HUES48 (cell line): ENCODE measurements at regions not wholly inside any gene's neighbourhood (a gene's known extent, or its start where the extent isn't known, plus 50 kb on each side); places are given as distances from the start of the nearest gene placed in this dataset.

Experiments
- H3K27ac ChIP-seq: one replicate; pipeline ENCODE4 v1.7.0; 2013; ENCODE audit warnings: low read depth, low read length, inconsistent platforms
- H3K27me3 ChIP-seq: 2 replicates; pipeline ENCODE4 v1.6.1; 2013; ENCODE audit warnings: mild to moderate bottlenecking, low read length; ENCODE audit not compliant: control insufficient read depth, insufficient read depth
- H3K36me3 ChIP-seq: 2 replicates; pipeline ENCODE4 v1.6.1; 2013; ENCODE audit warnings: low read length; ENCODE audit not compliant: control insufficient read depth, insufficient read depth
- H3K4me1 ChIP-seq: 2 replicates; pipeline ENCODE4 v1.6.1; 2013; ENCODE audit warnings: mild to moderate bottlenecking, low read length; ENCODE audit not compliant: control insufficient read depth, insufficient read depth
- H3K4me3 ChIP-seq: 2 replicates; pipeline ENCODE4 v1.5.1; 2013; ENCODE audit warnings: mild to moderate bottlenecking, low read depth, low read length
- H3K9ac ChIP-seq: 2 replicates; pipeline ENCODE4 v1.6.1; 2013; ENCODE audit warnings: mild to moderate bottlenecking, low read depth, low read length, moderate library complexity
- H3K9me3 ChIP-seq: 2 replicates; pipeline ENCODE4 v1.6.1; 2013; ENCODE audit warnings: low read length; ENCODE audit not compliant: control insufficient read depth, insufficient read depth

GRCh38 chr11:121722431-121723245, 269.9 kb upstream of the SORL1-AS1 start:
- Histone ChIP-seq H3K4me3 (peak overlapping the region; percentile 69), H3K36me3 (no peaks in the 10 kb centered on the region), H3K9ac (peak overlapping the region; percentile 50), H3K27ac (peak overlapping the region; percentile 65), H3K9me3 (no peaks in the 10 kb centered on the region), H3K4me1 (peaks cover 5% of the 10 kb centered on the region; the same call in 1 of the 2 replicates), H3K27me3 (peaks cover 22% of the 10 kb centered on the region)

- Histone ChIP-seq H3K36me3 (no peaks in the 10 kb centered on the region), H3K27me3 (peaks cover 22% of the 10 kb centered on the region), H3K9me3 (no peaks in the 10 kb centered on the region), H3K4me1 (peaks cover 5% of the 10 kb centered on the region; the same call in 1 of the 2 replicates), H3K9ac (peak overlapping the region; percentile 44; the same call in 1 of the 2 replicates), H3K4me3 (peak overlapping the region; percentile 69), H3K27ac (no peak overlapping the region)
These were observed 269.2 kb upstream of the SORL1-AS1 start for GRCh38 chr11:121721961-121722360.

- H3K27me3 ChIP-seq = peaks cover 22% of the 10 kb centered on the region
- no peak overlapping the region for H3K4me3 ChIP-seq
- no peaks in the 10 kb centered on the region for H3K36me3 ChIP-seq
- H3K9ac ChIP-seq = no peak overlapping the region
- peaks cover 5% of the 10 kb centered on the region; the same call in 1 of the 2 replicates for H3K4me1 ChIP-seq
- H3K27ac ChIP-seq = no peak overlapping the region
- no peaks in the 10 kb centered on the region for H3K9me3 ChIP-seq
These were observed 268.7 kb upstream of the SORL1-AS1 start for GRCh38 chr11:121721448-121721847.

DNA sequence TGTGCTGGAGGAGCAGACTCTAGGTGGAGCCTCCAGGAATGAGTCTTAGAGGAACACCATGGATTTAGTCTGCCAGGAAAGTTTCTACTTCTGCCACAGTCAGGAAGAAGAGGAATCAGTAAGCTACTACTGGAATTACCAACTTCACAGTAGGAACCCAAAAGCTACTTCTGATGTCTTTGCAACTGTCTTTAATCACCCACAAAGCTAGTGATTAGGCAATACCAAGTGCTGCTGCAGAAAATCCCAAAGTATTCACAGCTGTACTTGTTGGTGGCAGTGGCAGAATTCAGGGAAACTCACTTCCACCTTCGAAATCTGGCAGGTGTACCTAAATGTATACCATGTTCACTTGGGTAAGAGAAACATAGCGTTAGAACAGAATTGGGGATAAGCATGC, 264.5 kb upstream of the SORL1-AS1 start:
- Histone ChIP-seq H3K9me3 (no peaks in the 10 kb centered on the region), H3K9ac (no peak overlapping the region), H3K36me3 (no peaks in the 10 kb centered on the region), H3K27ac (no peak overlapping the region), H3K4me3 (no peak overlapping the region), H3K27me3 (peaks cover 3% of the 10 kb centered on the region; the same call in 1 of the 2 replicates), H3K4me1 (0 out of 2 replicates have a peak, but pooled peaks cover 3% of the 10 kb centered on the region)

GRCh38 chr11:121716060-121716459, 263.3 kb upstream of the SORL1-AS1 start:
- H3K9ac ChIP-seq = no peak overlapping the region
- no peaks in the 10 kb centered on the region for H3K36me3 ChIP-seq
- H3K27me3 ChIP-seq = no peaks in the 10 kb centered on the region
- H3K9me3 ChIP-seq = no peaks in the 10 kb centered on the region
- 0 out of 2 replicates have a peak, but pooled peaks cover 3% of the 10 kb centered on the region for H3K4me1 ChIP-seq
- no peak overlapping the region for H3K27ac ChIP-seq
- no peak overlapping the region for H3K4me3 ChIP-seq

- H3K4me1 ChIP-seq = 0 out of 2 replicates have a peak, but pooled peaks cover 3% of the 10 kb centered on the region
- no peak overlapping the region for H3K27ac ChIP-seq
- no peak overlapping the region for H3K9ac ChIP-seq
- no peak overlapping the region for H3K4me3 ChIP-seq
- no peaks in the 10 kb centered on the region for H3K27me3 ChIP-seq
- no peaks in the 10 kb centered on the region for H3K36me3 ChIP-seq
- H3K9me3 ChIP-seq = no peaks in the 10 kb centered on the region
These were observed 262.6 kb upstream of the SORL1-AS1 start for GRCh38 chr11:121715405-121715804.

DNA sequence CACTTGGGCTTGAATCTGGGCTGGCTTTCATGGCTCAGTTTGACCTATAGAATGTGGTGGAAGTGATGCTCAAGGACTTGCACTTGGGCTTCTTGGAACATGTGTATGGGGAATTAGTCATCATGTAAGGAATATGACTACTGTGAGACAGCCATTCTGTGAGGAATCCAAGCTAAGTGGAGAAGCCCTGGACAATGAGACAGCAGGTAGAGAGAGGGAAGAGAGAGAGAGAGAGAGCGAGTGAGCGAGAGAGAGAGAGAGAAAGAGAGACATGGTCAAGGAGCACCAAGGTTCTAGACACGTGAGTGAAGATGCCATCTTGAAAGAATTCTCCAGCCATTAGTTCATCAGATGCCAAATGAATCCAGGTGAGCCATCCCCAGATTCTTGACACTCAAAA, 261.6 kb upstream of the SORL1-AS1 start:
- no peak overlapping the region for H3K4me3 ChIP-seq
- H3K9ac ChIP-seq = no peak overlapping the region
- H3K36me3 ChIP-seq = no peaks in the 10 kb centered on the region
- H3K27ac ChIP-seq = no peak overlapping the region
- H3K4me1 ChIP-seq = 0 out of 2 replicates have a peak, but pooled peaks cover 3% of the 10 kb centered on the region
- no peaks in the 10 kb centered on the region for H3K9me3 ChIP-seq
- H3K27me3 ChIP-seq = no peaks in the 10 kb centered on the region

GRCh38 chr11:121711939-121712338, 259.2 kb upstream of the SORL1-AS1 start:
- H3K4me1 ChIP-seq = peaks cover 11% of the 10 kb centered on the region; the same call in 1 of the 2 replicates

DNA sequence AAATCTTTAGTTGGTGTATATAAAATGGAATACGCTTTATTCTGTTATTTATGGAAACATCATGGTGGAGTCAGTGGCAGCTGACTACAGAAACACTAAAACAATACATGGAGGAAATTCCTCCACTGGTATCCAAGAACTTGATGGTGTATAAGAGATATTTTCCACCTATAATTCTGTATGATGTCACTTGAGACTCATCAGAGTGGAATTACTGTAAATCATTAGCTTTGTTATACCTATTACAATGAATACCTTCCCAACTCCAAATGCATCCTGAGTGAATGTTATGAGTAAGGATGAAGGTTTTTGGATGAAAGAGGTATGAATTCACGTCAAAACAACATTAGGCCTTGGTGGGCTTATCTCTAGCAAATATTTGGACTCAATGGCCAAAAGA, 258.5 kb upstream of the SORL1-AS1 start:
- Histone ChIP-seq H3K9me3 (no peaks in the 10 kb centered on the region), H3K27ac (no peak overlapping the region), H3K9ac (no peak overlapping the region), H3K36me3 (no peaks in the 10 kb centered on the region), H3K4me3 (no peak overlapping the region), H3K4me1 (peaks cover 11% of the 10 kb centered on the region; the same call in 1 of the 2 replicates), H3K27me3 (no peaks in the 10 kb centered on the region)

More at GRCh38 chr11:121711939-121712338, 259.2 kb upstream of the SORL1-AS1 start:
- Histone ChIP-seq H3K4me3 (no peak overlapping the region), H3K36me3 (no peaks in the 10 kb centered on the region), H3K27ac (no peak overlapping the region), H3K9me3 (no peaks in the 10 kb centered on the region), H3K9ac (no peak overlapping the region), H3K27me3 (no peaks in the 10 kb centered on the region)

DNA sequence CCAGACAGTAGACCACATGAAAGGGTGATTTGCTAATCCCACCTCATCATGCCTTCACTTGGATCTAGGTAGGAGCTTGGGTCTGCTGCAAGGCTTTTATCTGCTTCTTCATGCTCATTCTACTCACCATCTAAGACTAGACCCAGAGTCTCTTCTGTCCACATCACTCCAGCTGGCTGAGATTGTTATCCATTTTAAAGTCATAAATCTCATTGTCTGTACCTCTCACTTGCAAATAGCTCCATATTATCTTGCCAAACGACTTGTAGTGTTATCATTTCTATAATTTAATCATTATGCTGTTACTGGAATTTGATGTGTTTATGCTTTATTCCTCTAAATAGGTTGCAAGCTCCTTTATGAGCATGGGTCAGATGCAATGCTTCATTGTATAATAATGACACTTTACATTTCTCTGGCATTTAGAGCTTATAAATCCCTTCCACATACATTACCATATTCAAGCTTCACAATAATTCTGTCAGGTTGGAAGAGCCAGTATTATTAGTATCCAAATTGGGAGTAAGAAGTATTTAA, 254.2 kb upstream of the SORL1-AS1 start:
- Histone ChIP-seq H3K36me3 (no peaks in the 10 kb centered on the region), H3K9ac (no peak overlapping the region), H3K4me3 (no peak overlapping the region), H3K9me3 (no peaks in the 10 kb centered on the region), H3K27me3 (no peaks in the 10 kb centered on the region), H3K4me1 (peaks cover 8% of the 10 kb centered on the region; the same call in 1 of the 2 replicates), H3K27ac (no peak overlapping the region)

DNA sequence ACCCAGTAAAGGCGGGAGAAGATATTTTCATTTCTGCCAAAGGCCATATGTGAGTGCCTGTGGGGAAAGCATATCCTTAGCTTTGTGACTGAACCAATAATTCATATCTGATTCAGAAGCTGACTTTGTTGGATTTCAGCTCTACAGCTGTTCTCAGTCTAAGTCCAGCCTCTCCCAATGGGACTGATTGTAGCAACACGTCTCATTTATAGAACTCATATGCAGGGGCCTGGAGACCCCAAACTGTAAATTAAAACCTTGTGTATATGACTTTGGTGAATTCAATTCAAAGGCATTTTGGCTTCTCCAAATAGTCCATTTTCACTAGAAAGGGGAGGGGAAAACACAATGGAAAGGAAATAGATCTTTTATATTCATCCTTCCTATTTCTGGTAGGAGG, 250.4 kb upstream of the SORL1-AS1 start:
- Histone ChIP-seq H3K27me3 (no peaks in the 10 kb centered on the region), H3K4me3 (no peak overlapping the region), H3K27ac (no peak overlapping the region), H3K9me3 (no peaks in the 10 kb centered on the region), H3K4me1 (peaks cover 14% of the 10 kb centered on the region), H3K9ac (no peak overlapping the region), H3K36me3 (no peaks in the 10 kb centered on the region)
